WTC11 (cell line): ENCODE measurements at regions not wholly inside any gene's neighbourhood (a gene's known extent, or its start where the extent isn't known, plus 50 kb on each side); places are given as distances from the start of the nearest gene placed in this dataset.

Experiments used
- ATAC-seq: fragments of 200-7000 bp; cut with Tn5 transposase; 2 replicates; pipeline ENCODE4 v1.10.0; 2021; ENCODE audit warnings: mild to moderate bottlenecking, moderate library complexity
- CTCF ChIA-PET: fragments of 300-600 bp; sonication (Branson Sonifier 250); formaldehyde crosslinking; loops from one replicate; lab custom pipeline; 2021; ENCODE audit warnings: antibody characterized with exemption; lab: Charles Lee
- POLR2A ChIA-PET: fragments of 350-600 bp; sonication (Branson Sonifier 250); formaldehyde crosslinking; loops from one replicate; lab custom pipeline; 2021; ENCODE audit warnings: antibody characterized with exemption; lab: Charles Lee
- DNase-seq: peaks from one replicate; pipeline ENCODE4 v3.0.0; 2021; ENCODE audit warnings: low spot score
- H3K27ac Mint-ChIP-seq: 2 replicates; pipeline ENCODE4 v1.8.0; 2021; ENCODE audit warnings: mixed read lengths
- H3K27me3 Mint-ChIP-seq: 2 replicates; pipeline ENCODE4 v1.8.0; 2021; ENCODE audit warnings: low read depth, mild to moderate bottlenecking, moderate library complexity, mixed read lengths
- H3K36me3 Mint-ChIP-seq: 2 replicates; pipeline ENCODE4 v1.8.0; 2021; ENCODE audit warnings: mixed read lengths
- H3K4me1 Mint-ChIP-seq: 2 replicates; pipeline ENCODE4 v1.8.0; 2022; ENCODE audit warnings: mixed read lengths
- H3K4me3 Mint-ChIP-seq: 2 replicates; pipeline ENCODE4 v1.8.0; 2021; ENCODE audit warnings: mild to moderate bottlenecking, moderate library complexity, mixed read lengths
- H3K9me3 Mint-ChIP-seq: 2 replicates; pipeline ENCODE4 v1.8.0; 2021; ENCODE audit warnings: mixed read lengths
- CBFB ChIP-seq: sonication (generic); formaldehyde crosslinking; IDR thresholded peaks from 2 replicates; pipeline ENCODE4 v1.8.1; 2022; ENCODE audit warnings: mild to moderate bottlenecking, low read depth, missing genetic modification reagents
- ESRRA ChIP-seq: sonication (generic); formaldehyde crosslinking; IDR thresholded peaks from 2 replicates; pipeline ENCODE4 v1.8.1; 2022; ENCODE audit warnings: mild to moderate bottlenecking, missing genetic modification reagents, borderline replicate concordance
- ETV6 ChIP-seq: sonication (generic); formaldehyde crosslinking; IDR thresholded peaks from 2 replicates; pipeline ENCODE4 v1.8.1; 2022; ENCODE audit warnings: mild to moderate bottlenecking, missing genetic modification reagents
- GABPB1 ChIP-seq: sonication (generic); formaldehyde crosslinking; IDR thresholded peaks from 2 replicates; pipeline ENCODE4 v1.8.1; 2023; ENCODE audit warnings: mild to moderate bottlenecking, missing genetic modification reagents
- HMGA2 ChIP-seq: fragments of 250-450 bp; sonication (Bioruptor Pico); IDR thresholded peaks from 2 replicates; pipeline ENCODE4 v1.4.0; 2021; ENCODE audit warnings: mild to moderate bottlenecking, moderate library complexity
- JUN ChIP-seq: sonication (generic); formaldehyde crosslinking; IDR thresholded peaks from 2 replicates; pipeline ENCODE4 v1.8.0; 2023; ENCODE audit warnings: mild to moderate bottlenecking, missing genetic modification reagents
- ZNF219 ChIP-seq: sonication (generic); formaldehyde crosslinking; IDR thresholded peaks from 2 replicates; pipeline ENCODE4 v1.8.0; 2023; ENCODE audit warnings: missing genetic modification reagents, mild to moderate bottlenecking, borderline replicate concordance
- ZNF396 ChIP-seq: fragments of 250-450 bp; sonication (Bioruptor Pico); IDR thresholded peaks from 2 replicates; pipeline ENCODE4 v1.8.0; 2021; ENCODE audit warnings: mild to moderate bottlenecking, moderate library complexity, borderline replicate concordance
- ZNF423 ChIP-seq: fragments of 250-450 bp; sonication (Bioruptor Pico); IDR thresholded peaks from 2 replicates; pipeline ENCODE4 v2.1.2; 2022; ENCODE audit warnings: mild to moderate bottlenecking, moderate library complexity
- TF ChIP-seq, protein P1 (sequence below): sonication (generic); formaldehyde crosslinking; IDR thresholded peaks from 2 replicates; pipeline ENCODE4 v1.8.0; 2022; ENCODE audit warnings: mild to moderate bottlenecking, missing genetic modification reagents
- TF ChIP-seq, protein P2 (sequence below): sonication (generic); formaldehyde crosslinking; IDR thresholded peaks from 2 replicates; pipeline ENCODE4 v1.8.0; 2023; ENCODE audit warnings: missing genetic modification reagents, mild to moderate bottlenecking, borderline replicate concordance
- TF ChIP-seq, protein P3 (sequence below): fragments of 250-450 bp; sonication (Bioruptor Pico); IDR thresholded peaks from 2 replicates; pipeline ENCODE4 v1.9.0; 2021; ENCODE audit warnings: mild to moderate bottlenecking
- TF ChIP-seq, protein P4 (sequence below): sonication (generic); formaldehyde crosslinking; IDR thresholded peaks from 2 replicates; pipeline ENCODE4 v1.8.1; 2023; ENCODE audit warnings: mild to moderate bottlenecking, missing genetic modification reagents, moderate library complexity
- TF ChIP-seq, protein P5 (sequence below): sonication (generic); formaldehyde crosslinking; IDR thresholded peaks from 2 replicates; pipeline ENCODE4 v1.8.1; 2022; ENCODE audit warnings: missing genetic modification reagents, borderline replicate concordance
- TF ChIP-seq, protein P6 (sequence below): fragments of 200-600 bp; IDR thresholded peaks from 2 replicates; pipeline ENCODE4 v1.8.0; 2022; ENCODE audit warnings: antibody characterized with exemption

DNA sequence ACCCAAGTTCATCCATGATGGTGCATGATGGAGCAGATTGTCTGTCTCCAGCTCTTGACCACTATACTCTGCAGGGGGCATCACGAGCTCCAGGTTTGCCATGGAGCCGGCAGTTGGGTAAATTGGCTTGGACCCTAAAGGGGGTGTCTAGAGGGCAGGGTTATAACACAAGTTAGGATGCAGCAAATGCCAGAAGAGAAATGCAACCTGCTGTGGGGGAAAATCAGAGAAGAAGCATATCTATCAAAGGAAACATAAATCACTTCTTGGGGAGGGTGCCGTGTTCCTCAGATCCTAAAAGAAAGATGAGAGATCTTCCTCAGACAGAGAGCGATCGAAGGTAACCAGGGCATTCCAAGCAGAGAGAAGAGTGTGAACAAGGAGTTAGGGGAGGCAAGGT, 334.9 kb downstream of the C12orf75 start:
- DNase-seq (no peak), ATAC-seq (no peak)
- POLR2A ChIA-PET, result no interaction called here
- no peaks in the 10 kb centered on the region; the same call in 1 of the 2 replicates for H3K4me1 Mint-ChIP-seq
- no peaks in the 10 kb centered on the region for H3K36me3 Mint-ChIP-seq
- CTCF ChIA-PET, result no interaction called here
- H3K9me3 Mint-ChIP-seq, result peaks cover 4% of the 10 kb centered on the region; the same call in 1 of the 2 replicates
- H3K27ac Mint-ChIP-seq, result no peak overlapping the region
- TF ChIP-seq, protein P1, sequence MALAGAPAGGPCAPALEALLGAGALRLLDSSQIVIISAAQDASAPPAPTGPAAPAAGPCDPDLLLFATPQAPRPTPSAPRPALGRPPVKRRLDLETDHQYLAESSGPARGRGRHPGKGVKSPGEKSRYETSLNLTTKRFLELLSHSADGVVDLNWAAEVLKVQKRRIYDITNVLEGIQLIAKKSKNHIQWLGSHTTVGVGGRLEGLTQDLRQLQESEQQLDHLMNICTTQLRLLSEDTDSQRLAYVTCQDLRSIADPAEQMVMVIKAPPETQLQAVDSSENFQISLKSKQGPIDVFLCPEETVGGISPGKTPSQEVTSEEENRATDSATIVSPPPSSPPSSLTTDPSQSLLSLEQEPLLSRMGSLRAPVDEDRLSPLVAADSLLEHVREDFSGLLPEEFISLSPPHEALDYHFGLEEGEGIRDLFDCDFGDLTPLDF, result no peak
- TF ChIP-seq GABPB1 (CRISPR knock-in tag), result no peak
- H3K27me3 Mint-ChIP-seq, result no peaks in the 10 kb centered on the region
- no peak overlapping the region for H3K4me3 Mint-ChIP-seq

DNA sequence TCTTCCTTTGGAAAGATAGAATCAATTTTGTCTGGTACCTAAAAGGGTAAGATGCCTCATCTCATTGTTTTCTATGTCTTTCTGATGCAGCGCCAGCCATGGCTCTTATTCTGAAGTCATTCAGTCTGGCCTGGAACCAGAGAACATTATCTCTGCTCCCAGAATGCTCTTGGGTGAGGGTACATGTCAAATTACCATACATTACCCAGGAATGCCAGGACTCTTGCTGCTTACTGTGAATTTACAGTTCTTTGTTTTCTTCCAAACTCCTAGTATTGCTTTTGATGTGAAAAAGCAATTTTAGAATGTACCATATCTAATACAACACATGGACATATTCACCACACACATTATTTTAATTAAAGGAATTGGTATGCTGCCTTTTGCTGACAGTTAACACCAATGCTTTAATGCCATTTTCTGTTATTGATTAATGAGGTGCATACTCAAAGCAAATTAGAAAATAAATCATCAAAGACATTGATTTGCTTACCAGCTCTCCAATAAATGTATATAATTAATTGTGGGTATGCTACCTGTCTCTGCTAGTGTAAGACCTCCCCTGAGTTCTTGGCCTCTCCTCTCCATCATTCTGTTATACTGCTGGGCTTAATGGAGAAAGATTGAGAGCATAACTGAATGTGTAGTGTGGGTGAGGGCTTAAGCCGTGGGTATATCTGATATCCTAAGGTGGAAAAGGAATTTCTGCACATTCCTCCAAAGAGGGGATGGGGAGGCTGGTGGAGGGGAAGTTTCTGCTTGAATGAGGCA, 337.7 kb downstream of the C12orf75 start:
- Mint-ChIP-seq H3K27ac (no peak overlapping the region), H3K36me3 (no peaks in the 10 kb centered on the region), H3K4me1 (no peaks in the 10 kb centered on the region; the same call in 1 of the 2 replicates), H3K27me3 (no peaks in the 10 kb centered on the region), H3K4me3 (no peak overlapping the region), H3K9me3 (peaks cover 15% of the 10 kb centered on the region)
- ATAC-seq (no peak), DNase-seq (no peak)
- ChIA-PET POLR2A (no interaction called here), CTCF (no interaction called here)
- TF ChIP-seq ETV6 (CRISPR knock-in tag) (no peak), CBFB (no peak), ZNF423 (CRISPR knock-in tag) (no peak), HMGA2 (CRISPR knock-in tag) (no peak), ZNF219 (CRISPR knock-in tag) (no peak), ZNF396 (CRISPR knock-in tag) (no peak), ESRRA (CRISPR knock-in tag) (no peak), JUN (CRISPR knock-in tag) (no peak)
- TF ChIP-seq, protein P2, sequence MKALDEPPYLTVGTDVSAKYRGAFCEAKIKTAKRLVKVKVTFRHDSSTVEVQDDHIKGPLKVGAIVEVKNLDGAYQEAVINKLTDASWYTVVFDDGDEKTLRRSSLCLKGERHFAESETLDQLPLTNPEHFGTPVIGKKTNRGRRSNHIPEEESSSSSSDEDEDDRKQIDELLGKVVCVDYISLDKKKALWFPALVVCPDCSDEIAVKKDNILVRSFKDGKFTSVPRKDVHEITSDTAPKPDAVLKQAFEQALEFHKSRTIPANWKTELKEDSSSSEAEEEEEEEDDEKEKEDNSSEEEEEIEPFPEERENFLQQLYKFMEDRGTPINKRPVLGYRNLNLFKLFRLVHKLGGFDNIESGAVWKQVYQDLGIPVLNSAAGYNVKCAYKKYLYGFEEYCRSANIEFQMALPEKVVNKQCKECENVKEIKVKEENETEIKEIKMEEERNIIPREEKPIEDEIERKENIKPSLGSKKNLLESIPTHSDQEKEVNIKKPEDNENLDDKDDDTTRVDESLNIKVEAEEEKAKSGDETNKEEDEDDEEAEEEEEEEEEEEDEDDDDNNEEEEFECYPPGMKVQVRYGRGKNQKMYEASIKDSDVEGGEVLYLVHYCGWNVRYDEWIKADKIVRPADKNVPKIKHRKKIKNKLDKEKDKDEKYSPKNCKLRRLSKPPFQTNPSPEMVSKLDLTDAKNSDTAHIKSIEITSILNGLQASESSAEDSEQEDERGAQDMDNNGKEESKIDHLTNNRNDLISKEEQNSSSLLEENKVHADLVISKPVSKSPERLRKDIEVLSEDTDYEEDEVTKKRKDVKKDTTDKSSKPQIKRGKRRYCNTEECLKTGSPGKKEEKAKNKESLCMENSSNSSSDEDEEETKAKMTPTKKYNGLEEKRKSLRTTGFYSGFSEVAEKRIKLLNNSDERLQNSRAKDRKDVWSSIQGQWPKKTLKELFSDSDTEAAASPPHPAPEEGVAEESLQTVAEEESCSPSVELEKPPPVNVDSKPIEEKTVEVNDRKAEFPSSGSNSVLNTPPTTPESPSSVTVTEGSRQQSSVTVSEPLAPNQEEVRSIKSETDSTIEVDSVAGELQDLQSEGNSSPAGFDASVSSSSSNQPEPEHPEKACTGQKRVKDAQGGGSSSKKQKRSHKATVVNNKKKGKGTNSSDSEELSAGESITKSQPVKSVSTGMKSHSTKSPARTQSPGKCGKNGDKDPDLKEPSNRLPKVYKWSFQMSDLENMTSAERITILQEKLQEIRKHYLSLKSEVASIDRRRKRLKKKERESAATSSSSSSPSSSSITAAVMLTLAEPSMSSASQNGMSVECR (CRISPR knock-in tag), result no peak
- TF ChIP-seq, protein P3, sequence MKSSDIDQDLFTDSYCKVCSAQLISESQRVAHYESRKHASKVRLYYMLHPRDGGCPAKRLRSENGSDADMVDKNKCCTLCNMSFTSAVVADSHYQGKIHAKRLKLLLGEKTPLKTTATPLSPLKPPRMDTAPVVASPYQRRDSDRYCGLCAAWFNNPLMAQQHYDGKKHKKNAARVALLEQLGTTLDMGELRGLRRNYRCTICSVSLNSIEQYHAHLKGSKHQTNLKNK (CRISPR knock-in tag), result no peak
- TF ChIP-seq, protein P4, sequence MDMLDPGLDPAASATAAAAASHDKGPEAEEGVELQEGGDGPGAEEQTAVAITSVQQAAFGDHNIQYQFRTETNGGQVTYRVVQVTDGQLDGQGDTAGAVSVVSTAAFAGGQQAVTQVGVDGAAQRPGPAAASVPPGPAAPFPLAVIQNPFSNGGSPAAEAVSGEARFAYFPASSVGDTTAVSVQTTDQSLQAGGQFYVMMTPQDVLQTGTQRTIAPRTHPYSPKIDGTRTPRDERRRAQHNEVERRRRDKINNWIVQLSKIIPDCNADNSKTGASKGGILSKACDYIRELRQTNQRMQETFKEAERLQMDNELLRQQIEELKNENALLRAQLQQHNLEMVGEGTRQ (CRISPR knock-in tag), result no peak
- TF ChIP-seq, protein P5, sequence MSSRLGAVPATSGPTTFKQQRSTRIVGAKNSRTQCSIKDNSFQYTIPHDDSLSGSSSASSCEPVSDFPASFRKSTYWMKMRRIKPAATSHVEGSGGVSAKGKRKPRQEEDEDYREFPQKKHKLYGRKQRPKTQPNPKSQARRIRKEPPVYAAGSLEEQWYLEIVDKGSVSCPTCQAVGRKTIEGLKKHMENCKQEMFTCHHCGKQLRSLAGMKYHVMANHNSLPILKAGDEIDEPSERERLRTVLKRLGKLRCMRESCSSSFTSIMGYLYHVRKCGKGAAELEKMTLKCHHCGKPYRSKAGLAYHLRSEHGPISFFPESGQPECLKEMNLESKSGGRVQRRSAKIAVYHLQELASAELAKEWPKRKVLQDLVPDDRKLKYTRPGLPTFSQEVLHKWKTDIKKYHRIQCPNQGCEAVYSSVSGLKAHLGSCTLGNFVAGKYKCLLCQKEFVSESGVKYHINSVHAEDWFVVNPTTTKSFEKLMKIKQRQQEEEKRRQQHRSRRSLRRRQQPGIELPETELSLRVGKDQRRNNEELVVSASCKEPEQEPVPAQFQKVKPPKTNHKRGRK, result no peak
- TF ChIP-seq, protein P6, sequence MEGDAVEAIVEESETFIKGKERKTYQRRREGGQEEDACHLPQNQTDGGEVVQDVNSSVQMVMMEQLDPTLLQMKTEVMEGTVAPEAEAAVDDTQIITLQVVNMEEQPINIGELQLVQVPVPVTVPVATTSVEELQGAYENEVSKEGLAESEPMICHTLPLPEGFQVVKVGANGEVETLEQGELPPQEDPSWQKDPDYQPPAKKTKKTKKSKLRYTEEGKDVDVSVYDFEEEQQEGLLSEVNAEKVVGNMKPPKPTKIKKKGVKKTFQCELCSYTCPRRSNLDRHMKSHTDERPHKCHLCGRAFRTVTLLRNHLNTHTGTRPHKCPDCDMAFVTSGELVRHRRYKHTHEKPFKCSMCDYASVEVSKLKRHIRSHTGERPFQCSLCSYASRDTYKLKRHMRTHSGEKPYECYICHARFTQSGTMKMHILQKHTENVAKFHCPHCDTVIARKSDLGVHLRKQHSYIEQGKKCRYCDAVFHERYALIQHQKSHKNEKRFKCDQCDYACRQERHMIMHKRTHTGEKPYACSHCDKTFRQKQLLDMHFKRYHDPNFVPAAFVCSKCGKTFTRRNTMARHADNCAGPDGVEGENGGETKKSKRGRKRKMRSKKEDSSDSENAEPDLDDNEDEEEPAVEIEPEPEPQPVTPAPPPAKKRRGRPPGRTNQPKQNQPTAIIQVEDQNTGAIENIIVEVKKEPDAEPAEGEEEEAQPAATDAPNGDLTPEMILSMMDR, result no peak
